GM12891 (cell line): ENCODE measurements at regions not wholly inside any gene's neighbourhood (a gene's known extent, or its start where the extent isn't known, plus 50 kb on each side); places are given as distances from the start of the nearest gene placed in this dataset.

Experiments
- POLR2A ChIP-seq: IDR thresholded peaks from 2 replicates; pipeline ENCODE4 v1.6.1; 2011; ENCODE audit warnings: low read depth, low read length, control low read depth
- TAF1 ChIP-seq: IDR thresholded peaks from 2 replicates; pipeline ENCODE4 v1.6.1; 2011; ENCODE audit warnings: low read depth, low read length, control low read depth

DNA sequence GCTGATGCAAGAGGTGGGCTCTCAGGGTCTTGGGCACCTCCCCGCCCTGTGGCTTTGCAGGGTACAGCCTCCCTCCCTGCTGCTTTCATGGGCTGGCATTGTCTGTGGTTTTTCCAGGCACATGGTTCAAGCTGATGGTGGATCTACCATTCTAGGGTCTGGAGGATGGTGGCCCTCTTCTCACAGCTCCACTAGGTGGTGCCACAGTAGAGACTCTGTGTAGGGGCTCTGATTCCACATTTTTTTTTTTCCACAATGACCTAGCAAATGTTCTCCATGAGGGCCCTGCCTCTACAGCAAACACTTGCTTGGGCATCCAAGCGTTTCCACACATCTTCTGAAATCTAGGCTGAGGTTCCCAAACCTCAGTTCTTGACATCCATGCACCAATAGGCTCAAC is 657.9 kb upstream of the CT83 start:
- TF ChIP-seq POLR2A, result no peak
- TF ChIP-seq TAF1, result no peak
